Thoracic aorta (tissue), 2 donors: ENCODE measurements at regions not wholly inside any gene's neighbourhood (a gene's known extent, or its start where the extent isn't known, plus 50 kb on each side); places are given as distances from the start of the nearest gene placed in this dataset.

ENCODE experiments used
- ATAC-seq: fragments of 150-250 bp; one replicate; pipeline ENCODE4 v1.8.0; 2017; ENCODE audit warnings: low read depth; ENCODE audit not compliant: insufficient number of reproducible peaks, low FRiP score
- DNase-seq: peaks from one replicate; pipeline ENCODE4 v3.0.0-alpha.2; 2020; ENCODE audit warnings: low spot score
- H3K27ac ChIP-seq, 2 donors: fragments of 200-600 bp; sonication (generic); 1 replicate in 1 of 2; 2 replicates in 1 of 2; pipeline ENCODE4 v1.5.1; 2016; ENCODE audit warnings: mild to moderate bottlenecking in 2 of 2, moderate library complexity in 2 of 2
- H3K27me3 ChIP-seq: fragments of 200-600 bp; sonication (generic); replicated peaks from 2 replicates; pipeline ENCODE4 v1.6.0; 2016; ENCODE audit warnings: mild to moderate bottlenecking; ENCODE audit not compliant: insufficient read depth
- H3K36me3 ChIP-seq: fragments of 200-600 bp; sonication (generic); one replicate; pipeline ENCODE4 v1.5.1; 2016
- H3K4me1 ChIP-seq, 2 donors: fragments of 200-600 bp; sonication (generic); 1 replicate in 1 of 2; 2 replicates in 1 of 2; pipeline versions ENCODE4 v1.5.1 to v1.6.0; 2016; ENCODE audit warnings: low read depth in 2 of 2, mild to moderate bottlenecking in 1 of 2; ENCODE audit not compliant: control insufficient read depth in 1 of 2
- H3K4me3 ChIP-seq: fragments of 200-600 bp; sonication (generic); 2 replicates; pipeline ENCODE4 v1.5.1; 2016; ENCODE audit warnings: mild to moderate bottlenecking
- H3K9me3 ChIP-seq: fragments of 200-600 bp; sonication (generic); 2 replicates; pipeline ENCODE4 v1.5.1; 2016
- TF ChIP-seq, protein P1 (sequence below): fragments of 200-600 bp; sonication (generic); IDR thresholded peaks from one replicate; pipeline ENCODE4 v1.5.1; 2019; ENCODE audit warnings: antibody characterized with exemption

DNA sequence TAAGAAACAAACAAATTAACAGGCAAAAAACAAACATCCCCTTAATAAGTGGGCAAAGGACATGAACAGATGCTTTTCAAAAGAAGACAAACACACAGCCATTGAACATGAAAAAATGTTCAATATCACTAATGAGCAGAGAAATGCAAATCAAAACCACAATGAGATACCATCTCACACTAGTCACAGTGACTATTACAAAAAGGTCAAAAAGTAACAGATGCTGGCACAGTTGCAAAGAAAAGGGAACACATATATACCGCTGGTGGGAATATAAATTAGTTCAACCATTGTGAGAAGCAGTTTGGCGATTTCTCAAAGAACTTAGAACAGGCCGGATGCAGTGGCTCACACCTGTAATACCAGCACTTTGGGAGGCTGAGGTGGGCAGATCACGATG is 146.1 kb upstream of the NEIL3 start:
- TF ChIP-seq, protein P1, sequence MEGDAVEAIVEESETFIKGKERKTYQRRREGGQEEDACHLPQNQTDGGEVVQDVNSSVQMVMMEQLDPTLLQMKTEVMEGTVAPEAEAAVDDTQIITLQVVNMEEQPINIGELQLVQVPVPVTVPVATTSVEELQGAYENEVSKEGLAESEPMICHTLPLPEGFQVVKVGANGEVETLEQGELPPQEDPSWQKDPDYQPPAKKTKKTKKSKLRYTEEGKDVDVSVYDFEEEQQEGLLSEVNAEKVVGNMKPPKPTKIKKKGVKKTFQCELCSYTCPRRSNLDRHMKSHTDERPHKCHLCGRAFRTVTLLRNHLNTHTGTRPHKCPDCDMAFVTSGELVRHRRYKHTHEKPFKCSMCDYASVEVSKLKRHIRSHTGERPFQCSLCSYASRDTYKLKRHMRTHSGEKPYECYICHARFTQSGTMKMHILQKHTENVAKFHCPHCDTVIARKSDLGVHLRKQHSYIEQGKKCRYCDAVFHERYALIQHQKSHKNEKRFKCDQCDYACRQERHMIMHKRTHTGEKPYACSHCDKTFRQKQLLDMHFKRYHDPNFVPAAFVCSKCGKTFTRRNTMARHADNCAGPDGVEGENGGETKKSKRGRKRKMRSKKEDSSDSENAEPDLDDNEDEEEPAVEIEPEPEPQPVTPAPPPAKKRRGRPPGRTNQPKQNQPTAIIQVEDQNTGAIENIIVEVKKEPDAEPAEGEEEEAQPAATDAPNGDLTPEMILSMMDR = no peak
- H3K4me1 ChIP-seq = no peaks in the 10 kb centered on the region
- H3K27me3 ChIP-seq = no peaks in the 10 kb centered on the region
- no peak for DNase-seq
- H3K36me3 ChIP-seq = no peaks in the 10 kb centered on the region
- no peaks in the 10 kb centered on the region for H3K9me3 ChIP-seq
- no peak overlapping the region for H3K27ac ChIP-seq
- ATAC-seq = no peak
- H3K4me3 ChIP-seq = no peak overlapping the region

DNA sequence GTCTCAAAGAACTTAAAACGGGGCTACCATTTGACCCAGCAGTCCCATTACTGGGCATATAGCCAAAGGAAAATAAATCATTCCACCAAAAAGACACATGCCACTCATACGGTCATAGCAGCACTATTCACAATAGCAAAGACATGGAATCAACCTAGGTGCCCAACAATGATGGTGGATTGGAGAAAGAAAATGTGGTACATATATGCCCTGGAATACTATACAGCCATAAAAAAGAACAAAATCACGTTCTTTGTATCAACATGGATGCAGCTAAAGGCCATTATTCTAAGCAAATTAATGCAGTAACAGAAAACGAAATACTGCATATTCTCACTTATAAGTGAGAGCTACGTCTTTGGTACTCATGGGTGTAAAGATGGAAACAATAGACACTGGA is 138.1 kb upstream of the NEIL3 start:
- no peak for DNase-seq
- no peaks in the 10 kb centered on the region for H3K9me3 ChIP-seq
- H3K36me3 ChIP-seq = no peaks in the 10 kb centered on the region
- TF ChIP-seq, protein P1 = no peak
- H3K27me3 ChIP-seq = no peaks in the 10 kb centered on the region
- no peak overlapping the region for H3K4me3 ChIP-seq
- no peak for ATAC-seq
- H3K27ac ChIP-seq = no peak overlapping the region
- H3K4me1 ChIP-seq = no peaks in the 10 kb centered on the region

DNA sequence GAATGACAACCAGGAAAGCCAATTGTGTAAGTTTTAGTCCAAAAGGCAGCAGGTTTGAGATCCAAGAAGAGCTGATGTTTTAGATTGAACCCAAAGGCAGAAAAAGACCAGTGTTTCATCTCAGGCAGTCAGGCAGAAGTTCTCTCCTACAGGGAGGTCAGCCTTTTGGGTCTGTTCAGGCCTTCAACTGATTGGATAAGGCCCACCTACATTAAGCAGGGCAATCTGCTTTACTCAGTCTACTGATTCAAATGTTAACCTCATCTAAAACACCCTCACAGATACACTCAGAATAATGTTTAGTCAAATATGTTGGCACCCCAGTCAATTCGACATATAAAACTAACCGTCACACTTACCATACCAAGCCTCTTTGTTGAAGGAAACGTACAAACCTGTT is 134.2 kb upstream of the NEIL3 start:
- ATAC-seq = no peak
- no peak overlapping the region for H3K27ac ChIP-seq
- H3K4me3 ChIP-seq = no peak overlapping the region

DNA sequence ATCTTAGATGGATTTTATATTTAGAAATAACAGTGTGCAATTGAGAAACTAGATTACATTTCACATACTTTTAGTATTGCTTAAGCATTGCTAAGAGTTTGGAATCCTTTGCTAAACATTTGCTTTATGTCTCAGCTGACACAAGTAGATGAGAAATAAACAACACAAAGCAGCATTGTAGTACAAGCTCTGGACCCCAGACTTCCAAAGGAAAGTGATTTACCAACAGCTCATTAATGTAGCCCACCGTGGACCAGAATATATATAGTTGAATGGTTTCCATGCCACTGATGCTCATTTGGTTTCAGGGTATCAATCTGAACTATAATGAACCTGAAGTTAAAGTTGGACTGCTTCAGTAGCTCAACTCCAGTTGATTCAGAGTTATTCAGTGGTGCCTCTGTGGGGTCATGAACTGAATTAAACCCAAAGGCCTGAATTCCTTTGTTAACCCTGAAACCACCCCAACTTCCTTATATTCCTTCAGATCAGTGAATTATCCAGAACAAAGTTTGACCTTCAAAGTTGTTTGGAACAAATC is 132.1 kb upstream of the NEIL3 start:
- Histone ChIP-seq H3K4me1 (peaks cover 3 to 7% of the 10 kb centered on the region in 2 donors), H3K27ac (peak overlapping the region in 1 of 2 donors; percentile 52), H3K27me3 (no peaks in the 10 kb centered on the region), H3K4me3 (no peak overlapping the region), H3K36me3 (no peaks in the 10 kb centered on the region), H3K9me3 (no peaks in the 10 kb centered on the region)
- TF ChIP-seq, protein P1 = no peak
- ATAC-seq (no peak), DNase-seq (no peak)

More for the DNA sequence above, 134.2 kb upstream of the NEIL3 start:
- Histone ChIP-seq H3K27me3 (no peaks in the 10 kb centered on the region), H3K4me1 (peaks cover 3 to 7% of the 10 kb centered on the region in 2 donors), H3K9me3 (no peaks in the 10 kb centered on the region), H3K36me3 (no peaks in the 10 kb centered on the region)
- DNase-seq = no peak
- TF ChIP-seq, protein P1 = no peak

DNA sequence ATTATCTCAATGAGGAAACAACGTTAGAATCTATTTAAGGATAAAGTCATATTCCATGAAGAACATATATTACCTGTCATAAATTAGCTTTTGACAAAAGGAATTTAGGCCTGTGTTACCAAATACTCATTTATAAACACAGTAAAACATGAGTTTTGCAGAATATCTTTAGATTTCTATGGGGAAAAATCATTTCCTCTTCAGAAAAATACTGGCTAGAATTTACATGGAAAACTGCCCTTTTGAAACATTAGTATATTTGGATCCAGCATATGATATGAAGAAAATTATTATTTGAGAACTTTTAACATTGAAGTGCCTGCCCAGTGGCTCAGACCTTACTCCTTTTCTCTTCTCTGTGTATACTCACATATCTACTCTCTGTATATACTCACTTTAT is 131.4 kb upstream of the NEIL3 start:
- DNase-seq (no peak), ATAC-seq (no peak)
- TF ChIP-seq, protein P1 = no peak
- Histone ChIP-seq H3K4me1 (peaks cover 3 to 7% of the 10 kb centered on the region in 2 donors), H3K27me3 (no peaks in the 10 kb centered on the region), H3K36me3 (no peaks in the 10 kb centered on the region), H3K9me3 (no peaks in the 10 kb centered on the region), H3K27ac (peak overlapping the region in 1 of 2 donors; percentile 52), H3K4me3 (no peak overlapping the region)
